HCT116 (cell line): ENCODE measurements at regions not wholly inside any gene's neighbourhood (a gene's known extent, or its start where the extent isn't known, plus 50 kb on each side); places are given as distances from the start of the nearest gene placed in this dataset.

Experiments used
- ATAC-seq: fragments of 200-7000 bp; cut with Tn5 transposase; 2 replicates; pipeline ENCODE4 v1.9.1; 2020; ENCODE audit warnings: mild to moderate bottlenecking, moderate library complexity
- BruUV-seq: library from RNA; stranded (reverse); fragments of 400-500 nt; replicated peaks from 2 replicates; lab custom pipeline; 2021; lab: Mats Ljungman, UMichigan
- CTCF ChIA-PET: fragments of 300-600 bp; sonication (Branson Sonifier 250); formaldehyde crosslinking; loops from one replicate; lab custom pipeline; 2021; ENCODE audit warnings: antibody characterized with exemption; lab: Charles Lee
- POLR2A ChIA-PET: fragments of 300-600, 350-600 bp; sonication (Branson Sonifier 250); formaldehyde crosslinking; loops from one replicate; lab custom pipeline; 2021; ENCODE audit warnings: antibody characterized with exemption; lab: Charles Lee
- RAD21 ChIA-PET, 2 experiments: fragments of 300-600 bp; sonication (Branson Sonifier 250); formaldehyde crosslinking; loops; one replicate each; lab custom pipeline; 2023; ENCODE audit warnings: low total read pairs in 2 of 2; ENCODE audit not compliant: uncharacterized antibody in 2 of 2, unreplicated experiment in 2 of 2, low non-redundant PET in 1 of 2; lab: Charles Lee
- DNase-seq: peaks from one replicate; pipeline ENCODE4 v3.0.0-alpha.2; 2010; ENCODE audit warnings: low read depth, low spot score
- H2AFZ ChIP-seq: fragments of 200-600 bp; shearing (Covaris generic), sonication (generic); 2 replicates; pipeline ENCODE4 v1.6.1; 2017; ENCODE audit warnings: low read depth, mixed run types, mixed read lengths, antibody characterized with exemption, low read length; ENCODE audit not compliant: poor library complexity, severe bottlenecking
- H3K27ac ChIP-seq: 2 replicates; pipeline ENCODE4 v1.5.1; 2012; ENCODE audit warnings: low read depth, low read length
- H3K27me3 ChIP-seq: fragments of 200-600 bp; sonication (generic); 2 replicates; pipeline ENCODE4 v1.6.1; 2016; ENCODE audit warnings: mixed run types, low read length, mixed read lengths; ENCODE audit not compliant: insufficient read depth
- H3K36me3 ChIP-seq, 2 experiments: fragments of 200-500 bp in 1 of 2; fragments of 200-600 bp in 1 of 2; sonication (Bioruptor generic) in 1 of 2; sonication (generic) in 1 of 2; 2 replicates each; pipeline versions ENCODE4 v1.5.1 to v1.6.1; 2014 to 2016; ENCODE audit warnings: low read length in 2 of 2, inconsistent platforms in 1 of 2, mixed read lengths in 1 of 2, mixed run types in 1 of 2; ENCODE audit not compliant: insufficient read depth in 2 of 2, control insufficient read depth in 1 of 2
- H3K4me1 ChIP-seq, 2 experiments: fragments of 200-600 bp in 1 of 2; sonication (generic) in 1 of 2; 2 replicates each; pipeline versions ENCODE4 v1.5.1 to v1.6.1; 2012 to 2017; ENCODE audit warnings: low read length in 2 of 2, inconsistent platforms in 1 of 2, mild to moderate bottlenecking in 1 of 2, mixed read lengths in 1 of 2, mixed run types in 1 of 2, moderate library complexity in 1 of 2; ENCODE audit not compliant: insufficient read depth in 2 of 2, control insufficient read depth in 1 of 2
- H3K4me2 ChIP-seq: fragments of 200-600 bp; sonication (generic); 2 replicates; pipeline ENCODE4 v1.6.1; 2017; ENCODE audit warnings: mixed run types, low read length, mixed read lengths
- H3K4me3 ChIP-seq, 2 experiments: fragments of 200-600 bp in 1 of 2; sonication (generic) in 1 of 2; replicated peaks in 1 of 2; 2 replicates each; pipeline ENCODE4 v1.5.1; 2011 to 2016; ENCODE audit warnings: low read length in 2 of 2, control low read depth in 1 of 2, low read depth in 1 of 2, mild to moderate bottlenecking in 1 of 2, mixed read lengths in 1 of 2, mixed run types in 1 of 2
- H3K79me2 ChIP-seq: fragments of 200-600 bp; sonication (generic); 2 replicates; pipeline ENCODE4 v1.6.1; 2017; ENCODE audit warnings: mild to moderate bottlenecking, mixed run types, low read length, moderate library complexity, mixed read lengths; ENCODE audit not compliant: insufficient read depth
- H3K9ac ChIP-seq: fragments of 200-600 bp; sonication (generic); 2 replicates; pipeline ENCODE4 v1.6.1; 2016; ENCODE audit warnings: low read length, mixed read lengths
- H3K9me2 ChIP-seq: fragments of 200-600 bp; sonication (generic), shearing (Covaris generic); 2 replicates; pipeline ENCODE4 v1.6.1; 2017; ENCODE audit warnings: mixed run types, mild to moderate bottlenecking, moderate library complexity; ENCODE audit not compliant: insufficient read depth
- H3K9me3 ChIP-seq, 2 experiments: fragments of 200-500 bp in 1 of 2; fragments of 200-600 bp in 1 of 2; sonication (Bioruptor generic) in 1 of 2; sonication (generic) in 1 of 2; 2 replicates each; pipeline ENCODE4 v1.6.1; 2014 to 2017; ENCODE audit warnings: low read length in 2 of 2, mixed read lengths in 2 of 2, inconsistent platforms in 1 of 2, low read depth in 1 of 2, mild to moderate bottlenecking in 1 of 2, mixed run types in 1 of 2, moderate library complexity in 1 of 2; ENCODE audit not compliant: control insufficient read depth in 1 of 2, insufficient read depth in 1 of 2
- H4K20me1 ChIP-seq: fragments of 200-600 bp; sonication (generic), shearing (Covaris generic); 2 replicates; pipeline ENCODE4 v1.6.1; 2017; ENCODE audit warnings: mixed run types, mild to moderate bottlenecking, moderate library complexity; ENCODE audit not compliant: insufficient read depth
- CBX3 ChIP-seq: IDR thresholded peaks from 2 replicates; pipeline ENCODE4 v1.6.1; 2012; ENCODE audit warnings: low read depth
- CEBPB ChIP-seq: IDR thresholded peaks from 2 replicates; pipeline ENCODE4 v1.6.1; 2012; ENCODE audit warnings: low read depth
- EZH2 ChIP-seq: fragments of 200-600 bp; sonication (generic); IDR thresholded peaks from 2 replicates; pipeline ENCODE4 v1.6.1; 2017; ENCODE audit warnings: antibody characterized with exemption, mixed run types
- POLR2AphosphoS5 ChIP-seq: IDR thresholded peaks from 2 replicates; pipeline ENCODE4 v1.6.1; 2011; ENCODE audit warnings: mild to moderate bottlenecking, low read depth, low read length, moderate library complexity
- RAD21 ChIP-seq: IDR thresholded peaks from 2 replicates; pipeline ENCODE4 v1.6.1; 2012; ENCODE audit warnings: low read depth, mild to moderate bottlenecking
- ZNF274 ChIP-seq: fragments of 200-500 bp; sonication (Bioruptor generic); IDR thresholded peaks from 2 replicates; pipeline ENCODE4 v1.6.1; 2014; ENCODE audit warnings: mild to moderate bottlenecking, low read depth, low read length, inconsistent platforms
- intact Hi-C: fragments of 100-400 bp; cut with micrococcal nuclease; formaldehyde crosslinking; loops from 2 replicates; pipeline ENCODE4 v1.10.0; 2022
- TF ChIP-seq, protein P1 (sequence below): IDR thresholded peaks from 2 replicates; pipeline ENCODE4 v1.6.1; 2012; ENCODE audit warnings: low read depth
- TF ChIP-seq, protein P2 (sequence below): IDR thresholded peaks from 2 replicates; pipeline ENCODE4 v1.6.1; 2012
- TF ChIP-seq, protein P3 (sequence below): IDR thresholded peaks from 2 replicates; pipeline ENCODE4 v1.6.1; 2012
- TF ChIP-seq, protein P4 (sequence below): IDR thresholded peaks from 2 replicates; pipeline ENCODE4 v1.6.1; 2011; ENCODE audit warnings: mild to moderate bottlenecking, low read length, moderate library complexity; ENCODE audit not compliant: insufficient replicate concordance; ENCODE audit errors: extremely low read depth

DNA sequence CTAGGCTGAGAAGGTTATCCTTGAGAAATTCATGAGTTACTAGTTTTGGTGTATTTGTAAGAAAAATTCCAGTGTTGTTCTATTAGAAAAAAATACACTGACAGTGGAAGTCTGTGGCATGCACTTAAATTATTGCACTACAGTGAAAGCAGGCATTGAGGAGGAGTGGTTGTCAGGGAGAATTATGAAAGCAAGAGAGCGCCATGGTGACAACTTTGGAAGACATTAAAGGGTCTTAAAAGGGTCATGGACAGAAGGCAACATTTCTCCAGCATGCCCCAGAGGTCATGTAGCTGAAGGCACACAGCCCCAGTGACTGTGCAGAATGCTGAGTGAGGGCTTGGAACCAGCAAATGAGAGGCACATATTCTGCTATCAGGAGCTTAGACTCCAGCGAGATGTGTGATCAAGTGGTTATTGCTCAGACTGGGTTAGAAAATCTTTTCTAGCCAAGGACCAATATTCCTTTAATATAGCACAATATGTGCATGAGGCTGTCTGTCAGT, 292.7 kb downstream of the OLFM4 start (continued):
- TF ChIP-seq, protein P1, sequence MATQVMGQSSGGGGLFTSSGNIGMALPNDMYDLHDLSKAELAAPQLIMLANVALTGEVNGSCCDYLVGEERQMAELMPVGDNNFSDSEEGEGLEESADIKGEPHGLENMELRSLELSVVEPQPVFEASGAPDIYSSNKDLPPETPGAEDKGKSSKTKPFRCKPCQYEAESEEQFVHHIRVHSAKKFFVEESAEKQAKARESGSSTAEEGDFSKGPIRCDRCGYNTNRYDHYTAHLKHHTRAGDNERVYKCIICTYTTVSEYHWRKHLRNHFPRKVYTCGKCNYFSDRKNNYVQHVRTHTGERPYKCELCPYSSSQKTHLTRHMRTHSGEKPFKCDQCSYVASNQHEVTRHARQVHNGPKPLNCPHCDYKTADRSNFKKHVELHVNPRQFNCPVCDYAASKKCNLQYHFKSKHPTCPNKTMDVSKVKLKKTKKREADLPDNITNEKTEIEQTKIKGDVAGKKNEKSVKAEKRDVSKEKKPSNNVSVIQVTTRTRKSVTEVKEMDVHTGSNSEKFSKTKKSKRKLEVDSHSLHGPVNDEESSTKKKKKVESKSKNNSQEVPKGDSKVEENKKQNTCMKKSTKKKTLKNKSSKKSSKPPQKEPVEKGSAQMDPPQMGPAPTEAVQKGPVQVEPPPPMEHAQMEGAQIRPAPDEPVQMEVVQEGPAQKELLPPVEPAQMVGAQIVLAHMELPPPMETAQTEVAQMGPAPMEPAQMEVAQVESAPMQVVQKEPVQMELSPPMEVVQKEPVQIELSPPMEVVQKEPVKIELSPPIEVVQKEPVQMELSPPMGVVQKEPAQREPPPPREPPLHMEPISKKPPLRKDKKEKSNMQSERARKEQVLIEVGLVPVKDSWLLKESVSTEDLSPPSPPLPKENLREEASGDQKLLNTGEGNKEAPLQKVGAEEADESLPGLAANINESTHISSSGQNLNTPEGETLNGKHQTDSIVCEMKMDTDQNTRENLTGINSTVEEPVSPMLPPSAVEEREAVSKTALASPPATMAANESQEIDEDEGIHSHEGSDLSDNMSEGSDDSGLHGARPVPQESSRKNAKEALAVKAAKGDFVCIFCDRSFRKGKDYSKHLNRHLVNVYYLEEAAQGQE = no peak
- TF ChIP-seq, all 23 proteins: peak for 0

DNA sequence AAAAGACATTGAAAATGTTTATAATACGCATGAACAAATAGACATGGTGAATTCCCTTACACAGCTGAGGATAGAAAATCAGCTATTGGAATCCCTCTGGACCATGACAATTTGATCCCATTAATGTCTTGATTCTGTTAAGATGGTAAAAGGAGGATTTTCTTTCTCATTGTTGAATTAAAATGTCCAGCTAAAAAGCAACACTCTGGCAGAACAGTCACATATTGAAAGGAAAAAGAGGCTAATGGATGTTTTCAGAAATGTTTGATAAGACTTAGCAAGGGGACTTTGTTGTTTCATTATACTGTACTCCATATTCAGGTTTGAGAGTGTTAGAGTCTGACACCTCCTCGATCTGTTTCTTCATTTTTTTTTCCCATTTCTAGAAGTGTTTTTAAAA, 296.0 kb downstream of the OLFM4 start:
- ChIA-PET CTCF (no interaction called here), RAD21 (no interaction called here), POLR2A (no interaction called here)
- no peaks in the 10 kb centered on the region for H3K27me3 ChIP-seq
- ATAC-seq (no peak), DNase-seq (no peak)
- TF ChIP-seq POLR2AphosphoS5 (no peak), CBX3 (no peak), CEBPB (no peak), ZNF274 (no peak), RAD21 (no peak), EZH2 (no peak)
- TF ChIP-seq, protein P2, sequence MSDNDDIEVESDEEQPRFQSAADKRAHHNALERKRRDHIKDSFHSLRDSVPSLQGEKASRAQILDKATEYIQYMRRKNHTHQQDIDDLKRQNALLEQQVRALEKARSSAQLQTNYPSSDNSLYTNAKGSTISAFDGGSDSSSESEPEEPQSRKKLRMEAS = no peak
- TF ChIP-seq, protein P1 = no peak
- TF ChIP-seq, protein P3, sequence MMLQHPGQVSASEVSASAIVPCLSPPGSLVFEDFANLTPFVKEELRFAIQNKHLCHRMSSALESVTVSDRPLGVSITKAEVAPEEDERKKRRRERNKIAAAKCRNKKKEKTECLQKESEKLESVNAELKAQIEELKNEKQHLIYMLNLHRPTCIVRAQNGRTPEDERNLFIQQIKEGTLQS = no peak
- TF ChIP-seq, protein P4, sequence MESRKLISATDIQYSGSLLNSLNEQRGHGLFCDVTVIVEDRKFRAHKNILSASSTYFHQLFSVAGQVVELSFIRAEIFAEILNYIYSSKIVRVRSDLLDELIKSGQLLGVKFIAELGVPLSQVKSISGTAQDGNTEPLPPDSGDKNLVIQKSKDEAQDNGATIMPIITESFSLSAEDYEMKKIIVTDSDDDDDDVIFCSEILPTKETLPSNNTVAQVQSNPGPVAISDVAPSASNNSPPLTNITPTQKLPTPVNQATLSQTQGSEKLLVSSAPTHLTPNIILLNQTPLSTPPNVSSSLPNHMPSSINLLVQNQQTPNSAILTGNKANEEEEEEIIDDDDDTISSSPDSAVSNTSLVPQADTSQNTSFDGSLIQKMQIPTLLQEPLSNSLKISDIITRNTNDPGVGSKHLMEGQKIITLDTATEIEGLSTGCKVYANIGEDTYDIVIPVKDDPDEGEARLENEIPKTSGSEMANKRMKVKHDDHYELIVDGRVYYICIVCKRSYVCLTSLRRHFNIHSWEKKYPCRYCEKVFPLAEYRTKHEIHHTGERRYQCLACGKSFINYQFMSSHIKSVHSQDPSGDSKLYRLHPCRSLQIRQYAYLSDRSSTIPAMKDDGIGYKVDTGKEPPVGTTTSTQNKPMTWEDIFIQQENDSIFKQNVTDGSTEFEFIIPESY = no peak
- no peaks in the 10 kb centered on the region for H4K20me1 ChIP-seq
- H3K9me3 ChIP-seq = peaks cover 4 to 36% of the 10 kb centered on the region in 2 experiments; a peak in 2 of 4 replicates
- no peak overlapping the region for H3K4me3 ChIP-seq
- no TSS peak for BruUV-seq
- no peak overlapping the region for H3K27ac ChIP-seq
- H3K79me2 ChIP-seq = no peaks in the 10 kb centered on the region
- H3K4me2 ChIP-seq = no peak overlapping the region
- no peak overlapping the region for H2AFZ ChIP-seq
- H3K9ac ChIP-seq = no peak overlapping the region
- no peaks in the 10 kb centered on the region for H3K4me1 ChIP-seq
- no peaks in the 10 kb centered on the region for H3K9me2 ChIP-seq
- intact Hi-C loops = no loop called here
- no peaks in the 10 kb centered on the region for H3K36me3 ChIP-seq
